GM23338 (cell line): ENCODE measurements at regions not wholly inside any gene's neighbourhood (a gene's known extent, or its start where the extent isn't known, plus 50 kb on each side); places are given as distances from the start of the nearest gene placed in this dataset.

Experiments used
- ATAC-seq: fragments of 200-7000 bp; cut with Tn5 transposase; 3 replicates; pipeline ENCODE4 v1.9.1; 2020
- DNase-seq: peaks from one replicate; pipeline ENCODE4 v3.0.0-alpha.2; 2015; ENCODE audit warnings: low spot score
- H2AFZ ChIP-seq: fragments of 200-600 bp; sonication (generic); 2 replicates; pipeline ENCODE4 v1.8.0; 2016; ENCODE audit warnings: antibody characterized with exemption, mild to moderate bottlenecking, moderate library complexity
- H3F3A ChIP-seq: fragments of 200-600 bp; sonication (generic); replicated peaks from 2 replicates; pipeline ENCODE4 v1.8.0; 2017; ENCODE audit warnings: antibody characterized with exemption, mixed run types, low read depth
- H3K27ac ChIP-seq: fragments of 200-600 bp; sonication (generic); 2 replicates; pipeline ENCODE4 v1.6.1; 2016; ENCODE audit warnings: low read depth
- H3K27me3 ChIP-seq: fragments of 200-600 bp; sonication (generic); 2 replicates; pipeline ENCODE4 v1.8.0; 2016; ENCODE audit warnings: mild to moderate bottlenecking, mixed run types, moderate library complexity; ENCODE audit not compliant: insufficient read depth
- H3K36me3 ChIP-seq: fragments of 200-600 bp; sonication (generic); 2 replicates; pipeline ENCODE4 v1.8.0; 2016; ENCODE audit warnings: mild to moderate bottlenecking; ENCODE audit not compliant: insufficient read depth
- H3K4me1 ChIP-seq: fragments of 200-600 bp; sonication (generic); 2 replicates; pipeline ENCODE4 v1.8.0; 2016; ENCODE audit warnings: mild to moderate bottlenecking, moderate library complexity; ENCODE audit not compliant: insufficient read depth
- H3K4me2 ChIP-seq: fragments of 200-600 bp; sonication (generic); 2 replicates; pipeline ENCODE4 v1.7.1; 2017; ENCODE audit warnings: mixed run types
- H3K4me3 ChIP-seq: fragments of 200-600 bp; sonication (generic); 2 replicates; pipeline ENCODE4 v1.6.1; 2016; ENCODE audit warnings: mixed run types
- H3K79me2 ChIP-seq: fragments of 200-600 bp; sonication (generic); replicated peaks from 2 replicates; pipeline ENCODE4 v1.8.0; 2017; ENCODE audit warnings: mild to moderate bottlenecking; ENCODE audit not compliant: insufficient read depth
- H3K9me2 ChIP-seq: fragments of 200-600 bp; sonication (generic); 2 replicates; pipeline ENCODE4 v1.8.0; 2017; ENCODE audit not compliant: insufficient read depth
- H4K20me1 ChIP-seq: fragments of 200-600 bp; sonication (generic); replicated peaks from 2 replicates; pipeline ENCODE4 v1.8.0; 2017; ENCODE audit warnings: mild to moderate bottlenecking; ENCODE audit not compliant: insufficient read depth
- H3K27ac Mint-ChIP-seq: 2 replicates; pipeline ENCODE4 v1.8.0; 2020; ENCODE audit warnings: inconsistent platforms, mild to moderate bottlenecking, moderate library complexity, mixed read lengths
- H3K27me3 Mint-ChIP-seq: 3 replicates; pipeline ENCODE4 v1.8.0; 2022; ENCODE audit warnings: low read depth, mild to moderate bottlenecking, moderate library complexity, mixed read lengths, inconsistent platforms; ENCODE audit not compliant: insufficient read depth, poor library complexity
- H3K36me3 Mint-ChIP-seq: 3 replicates; pipeline ENCODE4 v1.8.0; 2021; ENCODE audit warnings: low read depth, mild to moderate bottlenecking, inconsistent platforms, moderate library complexity, mixed read lengths
- H3K4me1 Mint-ChIP-seq: 3 replicates; pipeline ENCODE4 v1.8.0; 2020; ENCODE audit warnings: mild to moderate bottlenecking, inconsistent platforms, mixed read lengths
- H3K4me3 Mint-ChIP-seq: 3 replicates; pipeline ENCODE4 v1.8.0; 2021; ENCODE audit warnings: moderate library complexity, mild to moderate bottlenecking, inconsistent platforms, mixed read lengths
- H3K9me3 Mint-ChIP-seq: 3 replicates; pipeline ENCODE4 v1.8.0; 2020; ENCODE audit warnings: moderate library complexity, mild to moderate bottlenecking, inconsistent platforms, mixed read lengths
- CREB1 ChIP-seq: fragments of 250-450 bp; sonication (Bioruptor Pico); IDR thresholded peaks from 2 replicates; pipeline ENCODE4 v1.5.0; 2020; ENCODE audit warnings: low read depth, mild to moderate bottlenecking, moderate library complexity
- ETS1 ChIP-seq: IDR thresholded peaks from 2 replicates; pipeline ENCODE4 v1.6.1; 2016; ENCODE audit warnings: antibody characterized with exemption
- EZH2 ChIP-seq: fragments of 200-600 bp; sonication (generic); IDR thresholded peaks from one replicate; pipeline ENCODE4 v1.8.0; 2017; ENCODE audit warnings: antibody characterized with exemption, mild to moderate bottlenecking, low read depth; ENCODE audit not compliant: unreplicated experiment
- EZH2phosphoT487 ChIP-seq: fragments of 200-600 bp; sonication (generic); IDR thresholded peaks from one replicate; pipeline ENCODE4 v1.8.1; 2018; ENCODE audit warnings: antibody characterized with exemption; ENCODE audit not compliant: unreplicated experiment
- JUNB ChIP-seq: IDR thresholded peaks from one replicate; pipeline ENCODE4 v1.6.1; 2016; ENCODE audit warnings: antibody characterized with exemption; ENCODE audit not compliant: unreplicated experiment
- NANOG ChIP-seq: IDR thresholded peaks from 2 replicates; pipeline ENCODE4 v1.6.1; 2016; ENCODE audit warnings: antibody characterized with exemption, borderline replicate concordance
- POLR2AphosphoS5 ChIP-seq: IDR thresholded peaks from 2 replicates; pipeline ENCODE4 v1.6.1; 2016; ENCODE audit warnings: antibody characterized with exemption, low read depth
- STAT1 ChIP-seq: IDR thresholded peaks from one replicate; pipeline ENCODE4 v1.6.1; 2016; ENCODE audit warnings: antibody characterized with exemption; ENCODE audit not compliant: unreplicated experiment
- ZNF114 ChIP-seq: fragments of 250-450 bp; sonication (Bioruptor Pico); IDR thresholded peaks from 2 replicates; pipeline ENCODE4 v1.5.0; 2020; ENCODE audit warnings: mild to moderate bottlenecking, moderate library complexity
- ZNF331 ChIP-seq: fragments of 250-450 bp; sonication (Bioruptor Pico); IDR thresholded peaks from 2 replicates; pipeline ENCODE4 v1.5.0; 2020; ENCODE audit warnings: low read depth, mild to moderate bottlenecking, moderate library complexity
- TF ChIP-seq, protein P1 (sequence below), 2 experiments: fragments of 200-600 bp in 1 of 2; sonication (generic) in 1 of 2; conservative IDR thresholded peaks; 2 replicates each; pipeline versions ENCODE4 v1.5.1 to v1.6.1; 2016 to 2017; ENCODE audit warnings: antibody characterized with exemption in 2 of 2, low read depth in 2 of 2, mild to moderate bottlenecking in 2 of 2, moderate library complexity in 1 of 2
- TF ChIP-seq, protein P2 (sequence below): fragments of 250-450 bp; sonication (Bioruptor Pico); IDR thresholded peaks from 2 replicates; pipeline ENCODE4 v1.5.0; 2020; ENCODE audit warnings: mild to moderate bottlenecking, moderate library complexity

DNA sequence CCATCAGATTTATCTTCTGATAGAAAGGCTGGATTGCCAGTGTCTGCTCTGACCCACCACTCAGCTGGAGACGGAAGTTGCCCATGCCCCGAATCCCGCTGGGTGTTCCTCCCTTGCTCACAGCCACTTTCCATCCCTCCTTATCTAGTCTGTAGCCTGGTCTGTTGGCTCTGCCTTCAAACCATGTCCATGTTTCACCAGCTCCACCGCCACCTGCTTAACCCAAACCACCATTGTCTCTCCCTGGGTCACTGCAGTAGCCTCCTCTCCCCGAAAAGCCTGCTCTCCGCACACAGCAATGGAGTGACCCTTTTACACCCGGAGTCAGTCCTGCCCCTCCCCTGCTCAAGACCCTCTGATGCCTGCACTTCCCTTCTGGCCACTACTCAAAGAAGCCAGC, 60.4 kb downstream of the GLI2 start (continued):
- TF ChIP-seq ETS1 (no peak), JUNB (no peak), ZNF114 (CRISPR knock-in tag) (no peak)

- H3K27me3 Mint-ChIP-seq: peaks cover 32% of the 10 kb centered on the region
- DNase-seq (peak; percentile 55), ATAC-seq (peak; percentile 70)
- Histone ChIP-seq H2AFZ (no peak overlapping the region), H3K4me2 (peak overlapping the region; percentile 55), H3K27me3 (no peaks in the 10 kb centered on the region), H3K9me2 (no peaks in the 10 kb centered on the region), H3K27ac (peak overlapping the region; percentile 88), H3F3A (0 out of 2 replicates have a peak, but pooled peaks cover 13% of the 10 kb centered on the region), H3K36me3 (no peaks in the 10 kb centered on the region; the same call in 1 of the 2 replicates), H3K79me2 (peaks cover 94% of the 10 kb centered on the region), H3K4me1 (peaks cover 42% of the 10 kb centered on the region), H3K4me3 (no peak overlapping the region), H4K20me1 (peaks cover 23% of the 10 kb centered on the region)
- H3K27ac Mint-ChIP-seq: peak overlapping the region; percentile 56; the same call in 1 of the 2 replicates
- peaks cover 10% of the 10 kb centered on the region for H3K36me3 Mint-ChIP-seq
- no peaks in the 10 kb centered on the region for H3K9me3 Mint-ChIP-seq
- H3K4me1 Mint-ChIP-seq: peaks cover 78% of the 10 kb centered on the region
- H3K4me3 Mint-ChIP-seq: no peak overlapping the region; the same call in 2 of the 3 replicates
- TF ChIP-seq EZH2 (no peak), CREB1 (CRISPR knock-in tag) (no peak), EZH2phosphoT487 (no peak), ZNF114 (CRISPR knock-in tag) (no peak), POLR2AphosphoS5 (no peak), JUNB (no peak), STAT1 (no peak), NANOG (no peak), ZNF331 (CRISPR knock-in tag) (no peak)
- TF ChIP-seq, protein P1, sequence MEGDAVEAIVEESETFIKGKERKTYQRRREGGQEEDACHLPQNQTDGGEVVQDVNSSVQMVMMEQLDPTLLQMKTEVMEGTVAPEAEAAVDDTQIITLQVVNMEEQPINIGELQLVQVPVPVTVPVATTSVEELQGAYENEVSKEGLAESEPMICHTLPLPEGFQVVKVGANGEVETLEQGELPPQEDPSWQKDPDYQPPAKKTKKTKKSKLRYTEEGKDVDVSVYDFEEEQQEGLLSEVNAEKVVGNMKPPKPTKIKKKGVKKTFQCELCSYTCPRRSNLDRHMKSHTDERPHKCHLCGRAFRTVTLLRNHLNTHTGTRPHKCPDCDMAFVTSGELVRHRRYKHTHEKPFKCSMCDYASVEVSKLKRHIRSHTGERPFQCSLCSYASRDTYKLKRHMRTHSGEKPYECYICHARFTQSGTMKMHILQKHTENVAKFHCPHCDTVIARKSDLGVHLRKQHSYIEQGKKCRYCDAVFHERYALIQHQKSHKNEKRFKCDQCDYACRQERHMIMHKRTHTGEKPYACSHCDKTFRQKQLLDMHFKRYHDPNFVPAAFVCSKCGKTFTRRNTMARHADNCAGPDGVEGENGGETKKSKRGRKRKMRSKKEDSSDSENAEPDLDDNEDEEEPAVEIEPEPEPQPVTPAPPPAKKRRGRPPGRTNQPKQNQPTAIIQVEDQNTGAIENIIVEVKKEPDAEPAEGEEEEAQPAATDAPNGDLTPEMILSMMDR (conservative IDR thresholded peaks at IDR 0.05; ENCODE audit: low read depth in 2 of 2): no peak
- TF ChIP-seq, protein P2, sequence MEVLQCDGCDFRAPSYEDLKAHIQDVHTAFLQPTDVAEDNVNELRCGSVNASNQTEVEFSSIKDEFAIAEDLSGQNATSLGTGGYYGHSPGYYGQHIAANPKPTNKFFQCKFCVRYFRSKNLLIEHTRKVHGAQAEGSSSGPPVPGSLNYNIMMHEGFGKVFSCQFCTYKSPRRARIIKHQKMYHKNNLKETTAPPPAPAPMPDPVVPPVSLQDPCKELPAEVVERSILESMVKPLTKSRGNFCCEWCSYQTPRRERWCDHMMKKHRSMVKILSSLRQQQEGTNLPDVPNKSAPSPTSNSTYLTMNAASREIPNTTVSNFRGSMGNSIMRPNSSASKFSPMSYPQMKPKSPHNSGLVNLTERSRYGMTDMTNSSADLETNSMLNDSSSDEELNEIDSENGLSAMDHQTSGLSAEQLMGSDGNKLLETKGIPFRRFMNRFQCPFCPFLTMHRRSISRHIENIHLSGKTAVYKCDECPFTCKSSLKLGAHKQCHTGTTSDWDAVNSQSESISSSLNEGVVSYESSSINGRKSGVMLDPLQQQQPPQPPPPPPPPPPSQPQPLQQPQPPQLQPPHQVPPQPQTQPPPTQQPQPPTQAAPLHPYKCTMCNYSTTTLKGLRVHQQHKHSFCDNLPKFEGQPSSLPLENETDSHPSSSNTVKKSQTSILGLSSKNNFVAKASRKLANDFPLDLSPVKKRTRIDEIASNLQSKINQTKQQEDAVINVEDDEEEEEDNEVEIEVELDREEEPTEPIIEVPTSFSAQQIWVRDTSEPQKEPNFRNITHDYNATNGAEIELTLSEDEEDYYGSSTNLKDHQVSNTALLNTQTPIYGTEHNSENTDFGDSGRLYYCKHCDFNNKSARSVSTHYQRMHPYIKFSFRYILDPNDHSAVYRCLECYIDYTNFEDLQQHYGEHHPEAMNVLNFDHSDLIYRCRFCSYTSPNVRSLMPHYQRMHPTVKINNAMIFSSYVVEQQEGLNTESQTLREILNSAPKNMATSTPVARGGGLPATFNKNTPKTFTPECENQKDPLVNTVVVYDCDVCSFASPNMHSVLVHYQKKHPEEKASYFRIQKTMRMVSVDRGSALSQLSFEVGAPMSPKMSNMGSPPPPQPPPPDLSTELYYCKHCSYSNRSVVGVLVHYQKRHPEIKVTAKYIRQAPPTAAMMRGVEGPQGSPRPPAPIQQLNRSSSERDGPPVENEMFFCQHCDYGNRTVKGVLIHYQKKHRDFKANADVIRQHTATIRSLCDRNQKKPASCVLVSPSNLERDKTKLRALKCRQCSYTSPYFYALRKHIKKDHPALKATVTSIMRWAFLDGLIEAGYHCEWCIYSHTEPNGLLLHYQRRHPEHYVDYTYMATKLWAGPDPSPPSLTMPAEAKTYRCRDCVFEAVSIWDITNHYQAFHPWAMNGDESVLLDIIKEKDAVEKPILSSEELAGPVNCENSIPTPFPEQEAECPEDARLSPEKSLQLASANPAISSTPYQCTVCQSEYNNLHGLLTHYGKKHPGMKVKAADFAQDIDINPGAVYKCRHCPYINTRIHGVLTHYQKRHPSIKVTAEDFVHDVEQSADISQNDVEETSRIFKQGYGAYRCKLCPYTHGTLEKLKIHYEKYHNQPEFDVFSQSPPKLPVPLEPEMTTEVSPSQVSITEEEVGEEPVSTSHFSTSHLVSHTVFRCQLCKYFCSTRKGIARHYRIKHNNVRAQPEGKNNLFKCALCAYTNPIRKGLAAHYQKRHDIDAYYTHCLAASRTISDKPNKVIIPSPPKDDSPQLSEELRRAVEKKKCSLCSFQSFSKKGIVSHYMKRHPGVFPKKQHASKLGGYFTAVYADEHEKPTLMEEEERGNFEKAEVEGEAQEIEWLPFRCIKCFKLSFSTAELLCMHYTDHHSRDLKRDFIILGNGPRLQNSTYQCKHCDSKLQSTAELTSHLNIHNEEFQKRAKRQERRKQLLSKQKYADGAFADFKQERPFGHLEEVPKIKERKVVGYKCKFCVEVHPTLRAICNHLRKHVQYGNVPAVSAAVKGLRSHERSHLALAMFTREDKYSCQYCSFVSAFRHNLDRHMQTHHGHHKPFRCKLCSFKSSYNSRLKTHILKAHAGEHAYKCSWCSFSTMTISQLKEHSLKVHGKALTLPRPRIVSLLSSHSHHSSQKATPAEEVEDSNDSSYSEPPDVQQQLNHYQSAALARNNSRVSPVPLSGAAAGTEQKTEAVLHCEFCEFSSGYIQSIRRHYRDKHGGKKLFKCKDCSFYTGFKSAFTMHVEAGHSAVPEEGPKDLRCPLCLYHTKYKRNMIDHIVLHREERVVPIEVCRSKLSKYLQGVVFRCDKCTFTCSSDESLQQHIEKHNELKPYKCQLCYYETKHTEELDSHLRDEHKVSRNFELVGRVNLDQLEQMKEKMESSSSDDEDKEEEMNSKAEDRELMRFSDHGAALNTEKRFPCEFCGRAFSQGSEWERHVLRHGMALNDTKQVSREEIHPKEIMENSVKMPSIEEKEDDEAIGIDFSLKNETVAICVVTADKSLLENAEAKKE (CRISPR knock-in tag): no peak
Measured at GRCh38 chr2:120797421-120798221, 62.0 kb downstream of the GLI2 start.
